Endothelial cell of umbilical vein (primary cell): ENCODE measurements at regions not wholly inside any gene's neighbourhood (a gene's known extent, or its start where the extent isn't known, plus 50 kb on each side); places are given as distances from the start of the nearest gene placed in this dataset.

ENCODE experiments used
- EZH2 ChIP-seq: IDR thresholded peaks from 2 replicates; pipeline ENCODE4 v1.6.1; 2012; ENCODE audit warnings: borderline replicate concordance, low read depth, mild to moderate bottlenecking, moderate library complexity, low read length, inconsistent platforms; ENCODE audit not compliant: severe bottlenecking
- GATA2 ChIP-seq: IDR thresholded peaks from 2 replicates; pipeline ENCODE4 v1.7.0; 2011; ENCODE audit warnings: low read depth, mild to moderate bottlenecking, moderate library complexity, mixed read lengths, low read length; ENCODE audit not compliant: insufficient read length, insufficient read depth
- JUN ChIP-seq: IDR thresholded peaks from 2 replicates; pipeline ENCODE4 v1.6.1; 2011; ENCODE audit warnings: borderline replicate concordance, low read depth; ENCODE audit not compliant: insufficient read length, insufficient read depth
- MYC ChIP-seq: IDR thresholded peaks from one replicate; pipeline ENCODE4 v1.6.1; 2011; ENCODE audit warnings: mild to moderate bottlenecking, low read depth, low read length
- POLR2A ChIP-seq: IDR thresholded peaks from 2 replicates; pipeline ENCODE4 v1.6.1; 2012; ENCODE audit warnings: low read depth, mild to moderate bottlenecking, control low read depth, low read length
- POLR2AphosphoS5 ChIP-seq: IDR thresholded peaks from 2 replicates; pipeline ENCODE4 v1.6.1; 2012; ENCODE audit warnings: low read depth, mild to moderate bottlenecking, control low read depth, low read length, moderate library complexity; ENCODE audit not compliant: insufficient read depth
- TF ChIP-seq, protein P1 (sequence below), 2 donors: IDR thresholded peaks; 1 replicate in 1 of 2; 2 replicates in 1 of 2; pipeline ENCODE4 v1.5.1; 2011; ENCODE audit warnings: low read length in 2 of 2, mild to moderate bottlenecking in 2 of 2, moderate library complexity in 2 of 2, control low read depth in 1 of 2, inconsistent platforms in 1 of 2, low read depth in 1 of 2; ENCODE audit not compliant: insufficient read depth in 1 of 2; ENCODE audit errors: extremely low read depth in 1 of 2
- TF ChIP-seq, protein P2 (sequence below): IDR thresholded peaks from 2 replicates; pipeline ENCODE4 v1.6.1; 2011; ENCODE audit not compliant: insufficient read depth, insufficient read length

DNA sequence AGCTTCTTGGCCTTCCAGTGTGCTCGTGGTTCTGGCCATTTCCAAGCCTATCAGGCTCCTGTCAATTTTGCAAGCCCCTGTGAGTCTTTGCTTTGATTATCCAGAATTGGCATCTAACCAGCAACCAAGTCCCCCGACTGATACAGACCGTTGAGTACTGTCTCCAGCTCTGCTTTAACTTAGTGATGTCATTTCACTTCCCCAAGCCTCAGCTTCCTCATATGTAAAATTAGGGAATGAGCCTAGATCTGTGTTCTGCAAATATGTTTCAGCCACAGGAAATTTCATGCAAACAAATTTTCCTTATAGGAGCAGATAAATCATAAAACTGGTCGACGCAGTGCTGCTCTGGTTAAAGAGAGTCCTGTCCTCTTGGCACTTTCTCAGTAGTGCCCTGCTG, 60.1 kb upstream of the WSB1 start:
- TF ChIP-seq, protein P1, sequence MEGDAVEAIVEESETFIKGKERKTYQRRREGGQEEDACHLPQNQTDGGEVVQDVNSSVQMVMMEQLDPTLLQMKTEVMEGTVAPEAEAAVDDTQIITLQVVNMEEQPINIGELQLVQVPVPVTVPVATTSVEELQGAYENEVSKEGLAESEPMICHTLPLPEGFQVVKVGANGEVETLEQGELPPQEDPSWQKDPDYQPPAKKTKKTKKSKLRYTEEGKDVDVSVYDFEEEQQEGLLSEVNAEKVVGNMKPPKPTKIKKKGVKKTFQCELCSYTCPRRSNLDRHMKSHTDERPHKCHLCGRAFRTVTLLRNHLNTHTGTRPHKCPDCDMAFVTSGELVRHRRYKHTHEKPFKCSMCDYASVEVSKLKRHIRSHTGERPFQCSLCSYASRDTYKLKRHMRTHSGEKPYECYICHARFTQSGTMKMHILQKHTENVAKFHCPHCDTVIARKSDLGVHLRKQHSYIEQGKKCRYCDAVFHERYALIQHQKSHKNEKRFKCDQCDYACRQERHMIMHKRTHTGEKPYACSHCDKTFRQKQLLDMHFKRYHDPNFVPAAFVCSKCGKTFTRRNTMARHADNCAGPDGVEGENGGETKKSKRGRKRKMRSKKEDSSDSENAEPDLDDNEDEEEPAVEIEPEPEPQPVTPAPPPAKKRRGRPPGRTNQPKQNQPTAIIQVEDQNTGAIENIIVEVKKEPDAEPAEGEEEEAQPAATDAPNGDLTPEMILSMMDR (IDR thresholded peaks at IDR 0.05; ENCODE audit: extremely low read depth in 1 of 2, insufficient read depth in 1 of 2, low read depth in 1 of 2, low read length in 2 of 2), result no peak
- TF ChIP-seq, protein P2, sequence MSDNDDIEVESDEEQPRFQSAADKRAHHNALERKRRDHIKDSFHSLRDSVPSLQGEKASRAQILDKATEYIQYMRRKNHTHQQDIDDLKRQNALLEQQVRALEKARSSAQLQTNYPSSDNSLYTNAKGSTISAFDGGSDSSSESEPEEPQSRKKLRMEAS, result no peak
- TF ChIP-seq MYC, result no peak
- no peak for TF ChIP-seq POLR2A
- TF ChIP-seq EZH2, result no peak
- TF ChIP-seq POLR2AphosphoS5, result no peak
- TF ChIP-seq GATA2, result no peak
- TF ChIP-seq JUN, result no peak
